GM12878 (cell line): ENCODE measurements at regions not wholly inside any gene's neighbourhood (a gene's known extent, or its start where the extent isn't known, plus 50 kb on each side); places are given as distances from the start of the nearest gene placed in this dataset.

ENCODE experiments used
- ATAC-seq: fragments of 200-7000 bp; cut with Tn5 transposase; 3 replicates; pipeline ENCODE4 v1.9.1; 2020; ENCODE audit warnings: mild to moderate bottlenecking, moderate library complexity
- BruUV-seq: library from RNA; stranded (reverse); fragments of 400-500 nt; replicated peaks from 2 replicates; lab custom pipeline; 2021; lab: Mats Ljungman, UMichigan
- CTCF ChIA-PET: fragments of 300-600 bp; sonication (Branson Sonifier 250); formaldehyde crosslinking; extraction: SDS; loops from one replicate; lab custom pipeline; 2021; ENCODE audit warnings: inconsistent platforms; lab: Yijun Ruan, JAX
- POLR2A ChIA-PET: fragments of 350-600 bp; formaldehyde crosslinking; extraction: SDS; loops from one replicate; lab custom pipeline; 2021; ENCODE audit warnings: inconsistent platforms; lab: Charles Lee
- RAD21 ChIA-PET: fragments of 300-600 bp; sonication (Branson Sonifier 250); formaldehyde crosslinking; loops from one replicate; lab custom pipeline; 2023; ENCODE audit warnings: antibody characterized with exemption; ENCODE audit not compliant: unreplicated experiment; lab: Charles Lee
- SMC1A ChIA-PET: fragments of 300-600 bp; sonication (Branson Sonifier 250); formaldehyde crosslinking; loops from one replicate; lab custom pipeline; 2023; ENCODE audit not compliant: unreplicated experiment, uncharacterized antibody; lab: Charles Lee
- DNase-seq: peaks from one replicate; pipeline ENCODE4 v3.0.0-alpha.2; 2011; ENCODE audit warnings: low read depth, low spot score
- FAIRE-seq: peaks from 3 replicates; lab custom pipeline; 2011; peaks lifted over from hg19 to GRCh38; lab: Jason Lieb, UNC
- H2AFZ ChIP-seq: 2 replicates; pipeline ENCODE4 v1.6.0; 2011; ENCODE audit warnings: low read depth, low read length, control low read depth; ENCODE audit not compliant: control insufficient read depth
- H3K27ac ChIP-seq: 2 replicates; pipeline ENCODE4 v1.5.1; 2011; ENCODE audit warnings: control low read depth; ENCODE audit not compliant: control insufficient read depth, insufficient read depth
- H3K27me3 ChIP-seq, 2 experiments: replicated peaks in 1 of 2; 2 replicates each; pipeline versions ENCODE4 v1.6.0 to v1.6.1; 2011; ENCODE audit warnings: low read length in 1 of 2; ENCODE audit not compliant: control insufficient read depth in 2 of 2, insufficient read depth in 2 of 2
- H3K36me3 ChIP-seq, 2 experiments: 2 replicates each; pipeline ENCODE4 v1.5.1; 2011; ENCODE audit warnings: low read length in 1 of 2; ENCODE audit not compliant: control insufficient read depth in 2 of 2, insufficient read depth in 2 of 2
- H3K4me1 ChIP-seq: 2 replicates; pipeline ENCODE4 v1.6.1; 2011; ENCODE audit warnings: mild to moderate bottlenecking, low read length, moderate library complexity, mixed read lengths; ENCODE audit not compliant: control insufficient read depth, insufficient read depth
- H3K4me2 ChIP-seq: 2 replicates; pipeline ENCODE4 v1.6.0; 2011; ENCODE audit warnings: control low read depth; ENCODE audit not compliant: control insufficient read depth, insufficient read depth
- H3K4me3 ChIP-seq: fragments of 200-600 bp; sonication (generic); 2 replicates; pipeline ENCODE4 v1.5.1; 2016
- H3K79me2 ChIP-seq: 2 replicates; pipeline ENCODE4 v1.6.0; 2011; ENCODE audit warnings: low read length; ENCODE audit not compliant: control insufficient read depth, insufficient read depth
- H3K9ac ChIP-seq: 2 replicates; pipeline ENCODE4 v1.8.0; 2011; ENCODE audit warnings: low read length, control low read depth, mixed read lengths; ENCODE audit not compliant: control insufficient read depth, insufficient read depth
- H3K9me3 ChIP-seq: replicated peaks from 3 replicates; pipeline ENCODE4 v1.5.1; 2011; ENCODE audit warnings: mild to moderate bottlenecking, low read length; ENCODE audit not compliant: control insufficient read depth, insufficient read depth
- H4K20me1 ChIP-seq: 2 replicates; pipeline ENCODE4 v1.6.0; 2011; ENCODE audit not compliant: control insufficient read depth, insufficient read depth
- EED ChIP-seq: sonication (generic); IDR thresholded peaks from 2 replicates; pipeline ENCODE4 v1.6.1; 2016; ENCODE audit warnings: antibody characterized with exemption, low read depth
- EP300 ChIP-seq, 2 experiments: fragments of 150-350 bp in 1 of 2; IDR thresholded peaks; 2 replicates each; pipeline ENCODE4 v1.6.1; 2011 to 2012; ENCODE audit warnings: low read depth in 2 of 2, low read length in 2 of 2, borderline replicate concordance in 1 of 2, improper control_type of control experiment in 1 of 2, inconsistent platforms in 1 of 2; ENCODE audit not compliant: control insufficient read depth in 1 of 2
- ESRRA ChIP-seq: IDR thresholded peaks from 2 replicates; pipeline ENCODE4 v1.6.1; 2012; ENCODE audit warnings: mild to moderate bottlenecking, low read length, improper control_type of control experiment
- IKZF2 ChIP-seq, 2 experiments: fragments of 450-650 bp; IDR thresholded peaks; 2 replicates each; pipeline ENCODE4 v1.6.1; 2017; ENCODE audit warnings: mild to moderate bottlenecking in 2 of 2, moderate library complexity in 2 of 2
- KAT2A ChIP-seq: conservative IDR thresholded peaks from 2 replicates; pipeline ENCODE4 v1.6.1; 2011; ENCODE audit warnings: low read depth, low read length; ENCODE audit not compliant: control insufficient read depth
- RAD21 ChIP-seq: IDR thresholded peaks from 2 replicates; pipeline ENCODE4 v1.6.1; 2011; ENCODE audit warnings: mild to moderate bottlenecking, low read depth, low read length, moderate library complexity; ENCODE audit not compliant: insufficient read depth
- SIX5 ChIP-seq: IDR thresholded peaks from 2 replicates; pipeline ENCODE4 v1.6.1; 2011; ENCODE audit warnings: mild to moderate bottlenecking, low read depth, low read length, moderate library complexity; ENCODE audit not compliant: severe bottlenecking
- SP1 ChIP-seq: IDR thresholded peaks from one replicate; pipeline ENCODE4 v1.6.1; 2011; ENCODE audit warnings: low read depth, low read length
- TAF1 ChIP-seq: IDR thresholded peaks from 2 replicates; pipeline ENCODE4 v1.6.1; 2011; ENCODE audit warnings: mild to moderate bottlenecking, low read depth, low read length, borderline replicate concordance
- TARDBP ChIP-seq: IDR thresholded peaks from 2 replicates; pipeline ENCODE4 v1.6.1; 2016; ENCODE audit warnings: borderline replicate concordance
- ZNF217 ChIP-seq: fragments of 450-650 bp; IDR thresholded peaks from 2 replicates; pipeline ENCODE4 v1.6.1; 2017; ENCODE audit warnings: antibody characterized with exemption, mild to moderate bottlenecking
- ZSCAN29 ChIP-seq: fragments of 450-650 bp; IDR thresholded peaks from 2 replicates; pipeline ENCODE4 v1.6.1; 2017; ENCODE audit warnings: mild to moderate bottlenecking, moderate library complexity
- ZZZ3 ChIP-seq: IDR thresholded peaks from 2 replicates; pipeline ENCODE4 v1.6.1; 2011; ENCODE audit warnings: low read depth; ENCODE audit not compliant: control insufficient read depth, insufficient read length
- WGBS: methylation state at CpG from one replicate; pipeline ENCODE4 v1.1.6; 2016; ENCODE audit warnings: low lambda C conversion rate; ENCODE audit not compliant: insufficient replicate concordance, insufficient coverage; ENCODE audit errors: missing lambda C conversion rate; 5-methylcytosine and 5-hydroxymethylcytosine counted together
- in situ Hi-C: fragments of 300-500 bp; cut with MboI; formaldehyde crosslinking; loops from 9 replicates; pipeline ENCODE4 v1.14.3; 2018; ENCODE audit warnings: mixed read lengths
- intact Hi-C: fragments of 100-400 bp; cut with micrococcal nuclease; formaldehyde crosslinking; loops from one replicate; pipeline ENCODE4 v1.14.2; 2022; ENCODE audit not compliant: unreplicated experiment
- TF ChIP-seq, protein P1 (sequence below): IDR thresholded peaks from 2 replicates; pipeline ENCODE4 v1.6.1; 2012; ENCODE audit warnings: mild to moderate bottlenecking, low read depth, low read length

DNA sequence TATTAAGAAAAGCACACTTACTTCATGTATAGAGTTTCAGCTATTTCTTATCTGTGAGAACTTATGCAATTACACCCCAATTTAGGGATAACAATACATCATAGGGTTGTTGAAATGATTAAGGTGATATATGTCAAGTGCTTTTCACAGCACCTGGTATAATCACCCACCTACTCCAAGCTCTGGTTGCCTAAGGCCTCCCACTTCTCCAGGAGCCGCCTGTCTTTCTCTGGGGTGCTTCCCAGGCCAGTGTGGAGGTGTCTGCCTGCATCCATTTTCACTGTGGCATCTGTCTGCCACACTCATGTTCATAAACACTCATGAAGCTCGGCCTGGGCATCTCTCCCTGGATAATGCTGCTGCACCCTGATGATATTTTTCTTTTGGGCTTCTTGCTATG, 250.3 kb downstream of the STK31 start:
- no TSS peak for BruUV-seq
- no peak overlapping the region for H3K4me3 ChIP-seq
- no peaks in the 10 kb centered on the region; the same call in 1 of the 3 replicates for H3K9me3 ChIP-seq
- ChIA-PET RAD21 (interaction anchor here (1.2 kb wide), 1 partner anchor 11 kb away, joined by 3 read pairs; no protein-coding TSS in a partner anchor), CTCF (no interaction called here), SMC1A (interaction anchor here (1.2 to 1.9 kb wide), 2 partner anchors 11 to 22 kb away, joined by 3 to 9 read pairs; no protein-coding TSS in a partner anchor), POLR2A (interaction anchor here (0.6 kb wide), 1 partner anchor 340 kb away, joined by 3 read pairs; no protein-coding TSS in a partner anchor)
- TF ChIP-seq IKZF2 (IDR thresholded peaks at IDR 0.05) (no peak), TAF1 (no peak), ESRRA (no peak), KAT2A (no peak), ZSCAN29 (no peak), ZZZ3 (no peak), RAD21 (no peak), SP1 (no peak), SIX5 (no peak), ZNF217 (no peak), TARDBP (no peak), EP300 (IDR thresholded peaks at IDR 0.05; ENCODE audit: borderline replicate concordance in 1 of 2, control insufficient read depth in 1 of 2, low read depth in 2 of 2, low read length in 2 of 2) (no peak), EED (no peak)
- TF ChIP-seq, protein P1, sequence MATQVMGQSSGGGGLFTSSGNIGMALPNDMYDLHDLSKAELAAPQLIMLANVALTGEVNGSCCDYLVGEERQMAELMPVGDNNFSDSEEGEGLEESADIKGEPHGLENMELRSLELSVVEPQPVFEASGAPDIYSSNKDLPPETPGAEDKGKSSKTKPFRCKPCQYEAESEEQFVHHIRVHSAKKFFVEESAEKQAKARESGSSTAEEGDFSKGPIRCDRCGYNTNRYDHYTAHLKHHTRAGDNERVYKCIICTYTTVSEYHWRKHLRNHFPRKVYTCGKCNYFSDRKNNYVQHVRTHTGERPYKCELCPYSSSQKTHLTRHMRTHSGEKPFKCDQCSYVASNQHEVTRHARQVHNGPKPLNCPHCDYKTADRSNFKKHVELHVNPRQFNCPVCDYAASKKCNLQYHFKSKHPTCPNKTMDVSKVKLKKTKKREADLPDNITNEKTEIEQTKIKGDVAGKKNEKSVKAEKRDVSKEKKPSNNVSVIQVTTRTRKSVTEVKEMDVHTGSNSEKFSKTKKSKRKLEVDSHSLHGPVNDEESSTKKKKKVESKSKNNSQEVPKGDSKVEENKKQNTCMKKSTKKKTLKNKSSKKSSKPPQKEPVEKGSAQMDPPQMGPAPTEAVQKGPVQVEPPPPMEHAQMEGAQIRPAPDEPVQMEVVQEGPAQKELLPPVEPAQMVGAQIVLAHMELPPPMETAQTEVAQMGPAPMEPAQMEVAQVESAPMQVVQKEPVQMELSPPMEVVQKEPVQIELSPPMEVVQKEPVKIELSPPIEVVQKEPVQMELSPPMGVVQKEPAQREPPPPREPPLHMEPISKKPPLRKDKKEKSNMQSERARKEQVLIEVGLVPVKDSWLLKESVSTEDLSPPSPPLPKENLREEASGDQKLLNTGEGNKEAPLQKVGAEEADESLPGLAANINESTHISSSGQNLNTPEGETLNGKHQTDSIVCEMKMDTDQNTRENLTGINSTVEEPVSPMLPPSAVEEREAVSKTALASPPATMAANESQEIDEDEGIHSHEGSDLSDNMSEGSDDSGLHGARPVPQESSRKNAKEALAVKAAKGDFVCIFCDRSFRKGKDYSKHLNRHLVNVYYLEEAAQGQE, result no peak
- DNase-seq (no peak), FAIRE-seq (no peak), ATAC-seq (no peak)
- H3K9ac ChIP-seq, result no peak overlapping the region
- no peaks in the 10 kb centered on the region for H4K20me1 ChIP-seq
- H3K4me2 ChIP-seq, result no peak overlapping the region
- H2AFZ ChIP-seq, result no peak overlapping the region
- H3K79me2 ChIP-seq, result no peaks in the 10 kb centered on the region
- H3K36me3 ChIP-seq, result no peaks in the 10 kb centered on the region
- intact Hi-C loops, result loop anchor here (5.0 kb wide), 1 partner anchor 52 kb away; no protein-coding TSS in a partner anchor
- H3K4me1 ChIP-seq, result no peaks in the 10 kb centered on the region
- H3K27ac ChIP-seq, result no peak overlapping the region
- 0% methylated on average over 2 of the region's 2 CpGs for WGBS
- in situ Hi-C loops, result no loop called here
- H3K27me3 ChIP-seq, result no peaks in the 10 kb centered on the region
